Glomerular endothelial cell (primary cell): ENCODE measurements at regions not wholly inside any gene's neighbourhood (a gene's known extent, or its start where the extent isn't known, plus 50 kb on each side); places are given as distances from the start of the nearest gene placed in this dataset.

Experiments
- DNase-seq: peaks from one replicate; pipeline ENCODE4 v3.0.0-alpha.2; 2011; ENCODE audit warnings: low read depth, low spot score; ENCODE audit errors: extremely low read depth

DNA sequence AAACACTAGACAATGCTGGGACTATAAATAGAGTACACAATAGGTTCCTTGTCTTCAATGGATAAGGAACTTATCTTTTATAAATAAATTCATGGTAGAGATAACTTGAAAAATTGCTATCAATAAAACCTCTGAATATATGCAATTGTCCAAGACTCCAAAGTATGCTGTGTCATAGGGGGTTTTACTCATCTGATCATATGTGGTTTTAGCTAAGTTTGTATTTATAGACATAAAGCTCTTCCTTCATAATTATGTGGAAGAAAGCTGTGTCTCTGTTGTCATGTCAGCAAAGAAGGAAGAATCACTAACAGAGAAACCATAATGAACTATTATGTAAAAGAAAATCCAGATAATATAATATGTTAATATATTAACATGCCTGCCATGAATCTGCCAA is 111.5 kb upstream of the ATXN7L3B start:
- DNase-seq, result no peak

DNA sequence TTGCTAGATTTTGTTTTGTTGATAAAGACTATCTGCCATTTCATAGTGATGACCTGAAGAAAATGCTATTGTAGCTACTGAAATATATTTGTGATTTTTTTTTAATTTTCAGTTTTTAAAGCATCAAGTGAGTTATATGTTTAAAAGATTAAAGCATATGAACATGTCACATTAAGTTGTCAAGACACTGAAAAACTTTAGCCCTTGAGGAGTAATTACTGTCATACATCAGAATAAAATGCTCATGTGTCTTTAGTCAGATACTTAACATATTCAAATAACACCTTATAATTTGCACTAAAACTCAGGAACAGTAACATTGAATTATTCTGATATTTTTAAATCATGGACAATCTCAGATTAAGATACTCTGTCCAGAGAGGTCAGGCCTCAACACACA is 108.1 kb upstream of the ATXN7L3B start:
- DNase-seq, result no peak

GRCh38 chr12:74431801-74432200 is 105.8 kb upstream of the ATXN7L3B start:
- DNase-seq, result no peak

DNA sequence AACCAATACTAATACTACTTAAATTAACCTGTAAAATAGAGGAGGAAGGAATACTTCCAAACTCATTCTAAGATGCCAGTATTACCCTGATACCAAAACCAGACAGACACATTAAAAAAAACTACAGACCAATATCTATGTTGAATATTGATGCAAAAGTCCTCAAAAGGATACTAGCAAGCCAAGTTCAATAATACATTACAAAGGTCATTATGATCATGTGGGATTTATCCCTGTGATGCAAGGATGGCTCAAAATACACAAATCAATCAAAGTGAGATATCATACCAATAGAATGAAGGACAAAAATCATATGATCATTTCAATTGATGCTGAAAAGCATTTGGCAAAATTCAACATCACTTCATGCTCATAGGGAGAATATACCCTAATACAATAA is 97.2 kb upstream of the ATXN7L3B start:
- no peak for DNase-seq

- no peak for DNase-seq
These were observed 95.8 kb upstream of the ATXN7L3B start for GRCh38 chr12:74441872-74442271.

DNA sequence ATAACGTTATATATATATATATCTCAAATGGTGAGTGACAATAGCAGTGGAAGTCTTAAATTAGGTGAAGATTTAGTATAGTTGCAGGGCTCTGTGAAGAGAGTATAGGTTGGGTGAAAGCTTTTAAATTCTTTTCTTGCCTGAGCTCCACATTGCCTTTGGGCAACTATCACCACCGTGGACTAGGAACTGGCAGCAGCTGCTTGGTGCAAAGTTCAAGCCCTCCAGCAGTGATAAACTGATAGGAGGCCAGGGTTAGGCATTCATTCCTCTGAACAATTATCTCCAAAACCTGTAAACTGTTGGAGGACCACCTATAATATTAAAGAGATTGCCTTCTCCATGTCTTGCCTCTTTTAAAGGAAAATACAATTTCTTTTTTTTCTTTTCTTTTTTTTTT is 91.2 kb upstream of the ATXN7L3B start:
- DNase-seq, result no peak

DNA sequence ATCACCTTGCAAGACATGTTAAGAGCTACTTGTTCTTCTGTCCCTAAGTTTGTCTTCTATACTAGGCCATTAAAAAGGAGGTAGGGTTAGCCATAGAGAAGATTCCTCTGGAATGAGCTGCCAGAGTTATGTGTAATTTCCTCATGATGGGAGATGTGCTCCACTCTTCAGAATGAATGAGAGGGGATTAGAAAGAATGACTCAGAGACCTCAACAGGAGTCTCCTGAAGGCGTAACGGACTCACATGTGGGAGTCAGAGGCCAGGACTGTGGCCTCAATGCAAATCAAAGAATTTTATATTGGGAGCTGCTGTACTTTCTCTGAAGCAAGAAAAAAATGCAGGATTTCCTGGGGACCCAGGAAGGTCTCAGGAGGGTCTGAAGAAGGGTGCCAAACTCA is 87.8 kb upstream of the ATXN7L3B start:
- DNase-seq, result no peak

GRCh38 chr12:74454109-74454508 is 83.5 kb upstream of the ATXN7L3B start:
- DNase-seq, result no peak

DNA sequence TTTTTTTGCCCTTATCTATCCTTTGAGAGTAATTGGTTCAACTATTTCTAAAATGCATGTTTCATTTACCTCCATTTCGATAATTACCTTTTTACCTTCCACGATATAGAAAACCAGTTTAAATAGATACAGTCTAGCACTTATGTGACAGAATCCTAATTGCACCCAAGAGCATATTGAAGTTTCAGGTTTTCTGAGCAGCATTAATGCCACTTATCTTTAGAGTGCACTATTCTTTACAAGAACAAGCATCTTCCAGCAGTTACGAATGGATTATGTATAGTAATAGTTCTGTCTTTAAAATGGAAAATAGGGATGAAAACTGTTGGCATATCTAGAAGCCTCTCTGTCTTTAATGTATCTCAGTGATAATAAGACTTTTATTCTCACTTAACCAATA is 82.2 kb upstream of the ATXN7L3B start:
- no peak for DNase-seq

DNA sequence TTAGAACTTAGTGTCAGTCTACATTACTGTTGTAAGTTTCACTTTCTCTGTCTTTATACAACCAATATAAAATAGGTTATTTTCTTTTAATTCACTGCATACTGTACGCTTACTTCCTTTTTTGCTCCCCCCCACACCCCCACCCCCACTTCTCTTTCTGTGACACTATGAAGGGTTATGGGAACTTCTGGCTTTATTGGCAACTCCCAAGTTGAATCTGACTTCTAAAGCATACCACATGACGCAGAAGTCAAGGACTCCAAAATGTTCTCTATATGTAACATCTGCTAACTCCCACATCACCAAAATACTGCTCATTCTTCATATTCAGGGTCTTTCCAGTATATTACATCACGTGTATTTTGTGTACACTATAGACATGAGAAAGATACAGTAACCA is 81.2 kb upstream of the ATXN7L3B start:
- no peak for DNase-seq

- DNase-seq, result no peak
These were observed 69.2 kb upstream of the ATXN7L3B start for GRCh38 chr12:74468401-74468800.

DNA sequence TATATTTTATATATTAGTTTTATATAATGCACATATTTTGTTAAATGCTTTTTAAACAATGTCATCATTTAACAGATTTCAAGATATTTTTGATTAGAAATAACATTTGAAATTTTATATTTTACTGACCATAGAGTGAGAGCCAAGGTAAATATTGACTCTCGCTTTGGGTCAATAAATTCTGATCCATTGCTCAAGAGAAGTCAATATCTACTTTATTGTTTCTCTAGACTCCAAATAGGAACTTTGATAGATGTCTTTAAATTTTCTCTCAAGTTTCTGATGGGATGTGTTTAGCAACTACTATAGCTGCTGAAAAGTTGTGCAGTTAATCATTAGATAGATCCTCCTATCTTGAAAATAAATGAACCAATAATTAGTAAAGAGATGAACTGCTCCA is 61.4 kb upstream of the ATXN7L3B start:
- no peak for DNase-seq

DNA sequence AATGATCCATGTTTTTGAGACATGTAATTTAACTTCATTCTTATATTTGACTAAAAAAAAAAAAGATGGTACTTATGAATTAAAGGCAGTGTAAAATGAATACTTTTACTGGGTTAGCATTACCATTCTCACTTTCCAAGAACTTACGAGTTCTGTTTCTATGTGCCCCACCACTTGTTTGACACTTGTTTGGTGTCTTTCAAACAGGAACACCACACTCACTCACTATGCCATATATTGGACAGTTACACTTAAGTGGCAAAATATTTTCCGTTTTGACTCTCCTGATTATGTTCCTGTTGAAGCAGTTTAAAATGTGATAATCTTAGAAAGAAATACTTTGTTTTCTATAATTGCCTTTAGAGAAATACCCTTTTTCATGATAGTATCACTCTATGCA is 56.6 kb upstream of the ATXN7L3B start:
- DNase-seq, result no peak

DNA sequence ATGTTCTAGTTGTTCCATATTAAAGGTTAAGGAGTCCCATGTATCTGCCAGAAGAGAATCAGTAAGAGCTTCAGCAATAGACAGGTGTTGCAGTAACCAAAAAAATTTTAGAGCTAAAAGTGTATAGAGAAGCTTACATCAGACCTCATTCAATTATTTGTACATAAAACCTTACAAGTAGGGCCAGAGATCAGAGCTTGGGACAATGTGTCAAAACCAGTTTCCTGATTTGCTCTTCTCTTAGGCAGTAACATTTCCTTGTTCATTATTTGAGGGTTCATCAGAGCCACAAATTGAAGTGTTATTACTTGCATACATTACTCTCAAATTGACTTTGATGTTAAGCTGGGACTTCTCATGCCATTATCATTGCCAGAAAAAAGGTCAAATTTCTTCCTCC is 55.5 kb upstream of the ATXN7L3B start:
- DNase-seq, result no peak

- no peak for DNase-seq
These were observed 54.6 kb upstream of the ATXN7L3B start for GRCh38 chr12:74483057-74483456.
